SK-N-SH (cell line): ENCODE measurements at regions not wholly inside any gene's neighbourhood (a gene's known extent, or its start where the extent isn't known, plus 50 kb on each side); places are given as distances from the start of the nearest gene placed in this dataset.
A peak's percentile ranks its signal among the peaks of the same experiment; 100 is the strongest.

Source experiments
- CTCF ChIA-PET: fragments of 300-600, 350-600 bp; formaldehyde crosslinking; extraction: SDS; loops from one replicate; lab custom pipeline; 2021; lab: Yijun Ruan, JAX
- POLR2A ChIA-PET: fragments of 350-600 bp; sonication (Branson Sonifier 250); formaldehyde crosslinking; extraction: SDS; loops from one replicate; lab custom pipeline; 2020; ENCODE audit warnings: antibody characterized with exemption, inconsistent platforms; lab: Yijun Ruan, JAX
- DNase-seq: peaks from one replicate; pipeline ENCODE4 v3.0.0; 2012
- H2AFZ ChIP-seq: fragments of 200-600 bp; sonication (generic); 2 replicates; pipeline ENCODE4 v1.8.1; 2016; ENCODE audit warnings: antibody characterized with exemption, mild to moderate bottlenecking, low read depth
- H3F3A ChIP-seq: fragments of 200-600 bp; sonication (generic); replicated peaks from 2 replicates; pipeline ENCODE3; 2016; ENCODE audit warnings: antibody characterized with exemption, mild to moderate bottlenecking; ENCODE audit not compliant: insufficient read depth
- H3K27ac ChIP-seq, 2 experiments: fragments of 200-500 bp in 1 of 2; fragments of 200-600 bp in 1 of 2; sonication (Bioruptor generic) in 1 of 2; sonication (generic), shearing (Covaris generic) in 1 of 2; 2 replicates each; pipeline versions ENCODE4 v1.5.1 to v1.6.1; 2014 to 2016; ENCODE audit warnings: low read depth in 2 of 2, inconsistent platforms in 1 of 2, low read length in 1 of 2, mild to moderate bottlenecking in 1 of 2, mixed read lengths in 1 of 2
- H3K27me3 ChIP-seq: fragments of 200-600 bp; sonication (generic), shearing (Covaris generic); 2 replicates; pipeline ENCODE4 v1.6.1; 2016; ENCODE audit warnings: mixed run types; ENCODE audit not compliant: insufficient read depth
- H3K36me3 ChIP-seq, 2 experiments: fragments of 200-500 bp in 1 of 2; fragments of 200-600 bp in 1 of 2; sonication (Bioruptor generic) in 1 of 2; sonication (generic) in 1 of 2; replicated peaks in 1 of 2; 2 replicates each; pipeline versions ENCODE3 to v1.5.1; 2014 to 2016; ENCODE audit warnings: low read length in 1 of 2, mild to moderate bottlenecking in 1 of 2; ENCODE audit not compliant: insufficient read depth in 2 of 2, control insufficient read depth in 1 of 2
- H3K4me1 ChIP-seq, 2 experiments: fragments of 200-500 bp in 1 of 2; fragments of 200-600 bp in 1 of 2; sonication (Bioruptor generic) in 1 of 2; sonication (generic), shearing (Covaris generic) in 1 of 2; 2 replicates each; pipeline versions ENCODE4 v1.5.1 to v1.6.1; 2014 to 2016; ENCODE audit warnings: low read depth in 1 of 2, low read length in 1 of 2, mixed run types in 1 of 2; ENCODE audit not compliant: insufficient read depth in 2 of 2, control insufficient read depth in 1 of 2
- H3K4me2 ChIP-seq: fragments of 200-600 bp; sonication (generic), shearing (Covaris generic); 2 replicates; pipeline ENCODE4 v1.6.1; 2017; ENCODE audit warnings: mixed run types
- H3K4me3 ChIP-seq, 2 experiments: fragments of 200-500 bp in 1 of 2; fragments of 200-600 bp in 1 of 2; sonication (Bioruptor generic) in 1 of 2; sonication (generic), shearing (Covaris generic) in 1 of 2; 2 replicates each; pipeline versions ENCODE4 v1.5.1 to v1.8.1; 2014 to 2016; ENCODE audit warnings: low read depth in 2 of 2, inconsistent platforms in 1 of 2, low read length in 1 of 2, mild to moderate bottlenecking in 1 of 2, mixed read lengths in 1 of 2, moderate library complexity in 1 of 2
- H3K79me2 ChIP-seq: fragments of 200-600 bp; sonication (generic); 2 replicates; pipeline ENCODE4 v1.8.1; 2017; ENCODE audit warnings: mild to moderate bottlenecking; ENCODE audit not compliant: insufficient read depth
- H3K9ac ChIP-seq: fragments of 200-600 bp; sonication (generic); 2 replicates; pipeline ENCODE4 v1.6.1; 2017; ENCODE audit warnings: mixed run types
- H3K9me2 ChIP-seq: fragments of 200-600 bp; sonication (generic); 2 replicates; pipeline ENCODE4 v1.6.1; 2017; ENCODE audit warnings: mixed run types
- H3K9me3 ChIP-seq: fragments of 200-600 bp; sonication (generic); 2 replicates; pipeline ENCODE4 v1.6.1; 2017; ENCODE audit warnings: mixed run types, mild to moderate bottlenecking, moderate library complexity
- H4K20me1 ChIP-seq: fragments of 200-600 bp; sonication (generic); 2 replicates; pipeline ENCODE4 v1.6.1; 2017; ENCODE audit warnings: mild to moderate bottlenecking, mixed run types; ENCODE audit not compliant: insufficient read depth
- CTCF ChIP-seq: fragments of 200-600 bp; sonication (generic); IDR thresholded peaks from 2 replicates; pipeline ENCODE4 v1.6.1; 2017; ENCODE audit warnings: antibody characterized with exemption, mild to moderate bottlenecking, moderate library complexity
- ELF1 ChIP-seq: IDR thresholded peaks from 2 replicates; pipeline ENCODE4 v1.4.0; 2012
- FOXJ3 ChIP-seq: sonication (generic); formaldehyde crosslinking; IDR thresholded peaks from 2 replicates; pipeline ENCODE4 v1.5.1; 2020; ENCODE audit warnings: mild to moderate bottlenecking, missing genetic modification reagents
- IRF3 ChIP-seq: fragments of 150-350 bp; IDR thresholded peaks from 2 replicates; pipeline ENCODE4 v1.6.1; 2016; ENCODE audit warnings: mild to moderate bottlenecking, low read depth, low read length
- MXI1 ChIP-seq: IDR thresholded peaks from 2 replicates; pipeline ENCODE4 v1.6.1; 2012; ENCODE audit warnings: mild to moderate bottlenecking, low read depth, low read length, improper control_type of control experiment
- PBX3 ChIP-seq: IDR thresholded peaks from 2 replicates; pipeline ENCODE4; 2012
- POLR2AphosphoS5 ChIP-seq: IDR thresholded peaks from 2 replicates; pipeline ENCODE4 v1.6.1; 2012; ENCODE audit warnings: low read depth, low read length
- RAD21 ChIP-seq: IDR thresholded peaks from 2 replicates; pipeline ENCODE4 v1.6.1; 2012; ENCODE audit warnings: mild to moderate bottlenecking, low read length
- RXRA ChIP-seq: IDR thresholded peaks from 2 replicates; pipeline ENCODE4 v1.4.0; 2012; ENCODE audit warnings: low read depth, mild to moderate bottlenecking, borderline replicate concordance
- SMC3 ChIP-seq: IDR thresholded peaks from 2 replicates; pipeline ENCODE4 v1.6.1; 2012; ENCODE audit warnings: low read depth, low read length, improper control_type of control experiment
- USF1 ChIP-seq: IDR thresholded peaks from 2 replicates; pipeline ENCODE4 v1.4.0; 2012; ENCODE audit warnings: low read depth, borderline replicate concordance
- YY1 ChIP-seq: IDR thresholded peaks from 2 replicates; pipeline ENCODE4 v1.4.0; 2012; ENCODE audit warnings: low read depth, mild to moderate bottlenecking
- ZBTB33 ChIP-seq: IDR thresholded peaks from 2 replicates; pipeline ENCODE4 v1.4.0; 2012; ENCODE audit warnings: low read depth, borderline replicate concordance
- WGBS: methylation state at CpG from one replicate; pipeline ENCODE4 v1.1.6; 2017; ENCODE audit warnings: low lambda C conversion rate; 5-methylcytosine and 5-hydroxymethylcytosine counted together

GRCh38 chr14:34098045-34098984 is 147.4 kb upstream of the EGLN3 start:
- peak; percentile 90 for TF ChIP-seq RAD21
- TF ChIP-seq SMC3 = peak; percentile 68
- peak; percentile 72 for TF ChIP-seq CTCF
- TF ChIP-seq USF1 = peak; percentile 65; the same call in 1 of the 2 replicates
- TF ChIP-seq FOXJ3 (CRISPR knock-in tag) = no peak
- no peak for TF ChIP-seq YY1
- ChIA-PET CTCF (interaction anchor here (0.6 to 11.9 kb wide), 62 partner anchors 9 to 911 kb away, joined by 3 to 337 read pairs (median 4); partner anchors contain the start of gene EGLN3), POLR2A (interaction anchor here (0.5 to 1.0 kb wide), 3 partner anchors 38 to 264 kb away, joined by 3 read pairs; no protein-coding TSS in a partner anchor)
- WGBS = 40% methylated on average over 8 of the region's 8 CpGs
- H3K4me3 ChIP-seq = no peak overlapping the region
- H3K9ac ChIP-seq = no peak overlapping the region
- H3K36me3 ChIP-seq = no peaks in the 10 kb centered on the region
- H3K9me2 ChIP-seq = no peaks in the 10 kb centered on the region
- no peak overlapping the region for H2AFZ ChIP-seq
- H3K27ac ChIP-seq = no peak overlapping the region
- H3K27me3 ChIP-seq = no peaks in the 10 kb centered on the region; the same call in 1 of the 2 replicates
- H3K4me1 ChIP-seq = peaks cover 0 to 3% of the 10 kb centered on the region in 2 experiments; a peak in 1 of 4 replicates
- H3F3A ChIP-seq = no peaks in the 10 kb centered on the region
- no peaks in the 10 kb centered on the region for H3K79me2 ChIP-seq
- DNase-seq = peak; percentile 70
- H3K9me3 ChIP-seq = no peaks in the 10 kb centered on the region
- H3K4me2 ChIP-seq = no peak overlapping the region
- no peaks in the 10 kb centered on the region for H4K20me1 ChIP-seq

GRCh38 chr14:34097644-34098043 is 146.8 kb upstream of the EGLN3 start:
- H2AFZ ChIP-seq = no peak overlapping the region
- no peaks in the 10 kb centered on the region for H4K20me1 ChIP-seq
- H3K9me3 ChIP-seq = no peaks in the 10 kb centered on the region
- no peaks in the 10 kb centered on the region for H3K36me3 ChIP-seq
- CTCF ChIA-PET = interaction anchor here (0.9 to 11.9 kb wide), 15 partner anchors 15 to 305 kb away, joined by 3 to 337 read pairs (median 5); partner anchors contain the start of gene EGLN3
- peaks cover 0 to 3% of the 10 kb centered on the region in 2 experiments; a peak in 1 of 4 replicates for H3K4me1 ChIP-seq
- no peaks in the 10 kb centered on the region for H3K79me2 ChIP-seq
- H3K9ac ChIP-seq = no peak overlapping the region
- no peaks in the 10 kb centered on the region for H3F3A ChIP-seq
- no peaks in the 10 kb centered on the region for H3K9me2 ChIP-seq
- H3K27ac ChIP-seq = no peak overlapping the region
- no peaks in the 10 kb centered on the region; the same call in 1 of the 2 replicates for H3K27me3 ChIP-seq
- DNase-seq = no peak
- H3K4me3 ChIP-seq = no peak overlapping the region
- no peak overlapping the region for H3K4me2 ChIP-seq
- 69% methylated on average over 8 of the region's 9 CpGs for WGBS
- POLR2A ChIA-PET = no interaction called here
- TF ChIP-seq RXRA (no peak), IRF3 (no peak), ELF1 (no peak), PBX3 (no peak), ZBTB33 (no peak), MXI1 (no peak), POLR2AphosphoS5 (no peak), CTCF (no peak)
